Esophagus muscularis mucosa (tissue), 4 donors: ENCODE measurements at regions not wholly inside any gene's neighbourhood (a gene's known extent, or its start where the extent isn't known, plus 50 kb on each side); places are given as distances from the start of the nearest gene placed in this dataset.

Source experiments
- DNase-seq: peaks from one replicate; pipeline ENCODE4 v3.0.0-alpha.2; 2017; ENCODE audit errors: extremely low spot score
- H3K27ac ChIP-seq, 4 donors: fragments of 200-600 bp; sonication (generic); replicated peaks in 1 of 4; 1 replicate in 3 of 4; 2 replicates in 1 of 4; pipeline ENCODE4 v1.5.1; 2016 to 2019; ENCODE audit warnings: mild to moderate bottlenecking in 1 of 4
- H3K27me3 ChIP-seq, 4 donors: fragments of 200-600 bp; sonication (generic); one replicate each; pipeline versions ENCODE4 v1.5.1 to v1.6.0; 2016 to 2019
- H3K36me3 ChIP-seq, 4 donors: fragments of 200-600 bp; sonication (generic); one replicate each; pipeline ENCODE4 v1.5.1; 2016 to 2019
- H3K4me1 ChIP-seq, 4 donors: fragments of 200-600 bp; sonication (generic); one replicate each; pipeline ENCODE4 v1.5.1; 2016 to 2019
- H3K4me3 ChIP-seq, 4 donors: fragments of 200-600 bp; sonication (generic); 1 replicate in 2 of 4; 2 replicates in 2 of 4; pipeline ENCODE4 v1.5.1; 2016 to 2019; ENCODE audit warnings: mild to moderate bottlenecking in 4 of 4, moderate library complexity in 1 of 4
- H3K9me3 ChIP-seq, 4 donors: fragments of 200-600 bp; sonication (generic); 1 replicate in 3 of 4; 2 replicates in 1 of 4; pipeline ENCODE4 v1.5.1; 2016 to 2019
- EP300 ChIP-seq: sonication (generic); formaldehyde crosslinking; IDR thresholded peaks from one replicate; pipeline ENCODE4 v1.6.1; 2017; ENCODE audit warnings: antibody characterized with exemption
- POLR2A ChIP-seq: fragments of 450-650 bp; IDR thresholded peaks from one replicate; pipeline ENCODE4 v1.6.1; 2017; ENCODE audit warnings: antibody characterized with exemption, moderate library complexity, mild to moderate bottlenecking, low read depth
- POLR2AphosphoS5 ChIP-seq, 2 donors: sonication (generic); formaldehyde crosslinking; IDR thresholded peaks; one replicate each; pipeline ENCODE4 v1.6.1; 2017; ENCODE audit warnings: antibody characterized with exemption in 2 of 2
- WGBS: methylation state at CpG from one replicate; pipeline ENCODE4 v1.1.5; 2018; 5-methylcytosine and 5-hydroxymethylcytosine counted together
- intact Hi-C: fragments of 100-400 bp; cut with DNase I; formaldehyde crosslinking; loops from one replicate; pipeline ENCODE4 v1.15.1; 2023
- TF ChIP-seq, protein P1 (sequence below), 3 experiments: fragments of 200-600 bp in 2 of 3; fragments of 450-650 bp in 1 of 3; sonication (generic) in 2 of 3; IDR thresholded peaks; one replicate each; pipeline ENCODE4 v1.5.1; 2017 to 2019; ENCODE audit warnings: antibody characterized with exemption in 3 of 3, mild to moderate bottlenecking in 2 of 3, moderate library complexity in 1 of 3

DNA sequence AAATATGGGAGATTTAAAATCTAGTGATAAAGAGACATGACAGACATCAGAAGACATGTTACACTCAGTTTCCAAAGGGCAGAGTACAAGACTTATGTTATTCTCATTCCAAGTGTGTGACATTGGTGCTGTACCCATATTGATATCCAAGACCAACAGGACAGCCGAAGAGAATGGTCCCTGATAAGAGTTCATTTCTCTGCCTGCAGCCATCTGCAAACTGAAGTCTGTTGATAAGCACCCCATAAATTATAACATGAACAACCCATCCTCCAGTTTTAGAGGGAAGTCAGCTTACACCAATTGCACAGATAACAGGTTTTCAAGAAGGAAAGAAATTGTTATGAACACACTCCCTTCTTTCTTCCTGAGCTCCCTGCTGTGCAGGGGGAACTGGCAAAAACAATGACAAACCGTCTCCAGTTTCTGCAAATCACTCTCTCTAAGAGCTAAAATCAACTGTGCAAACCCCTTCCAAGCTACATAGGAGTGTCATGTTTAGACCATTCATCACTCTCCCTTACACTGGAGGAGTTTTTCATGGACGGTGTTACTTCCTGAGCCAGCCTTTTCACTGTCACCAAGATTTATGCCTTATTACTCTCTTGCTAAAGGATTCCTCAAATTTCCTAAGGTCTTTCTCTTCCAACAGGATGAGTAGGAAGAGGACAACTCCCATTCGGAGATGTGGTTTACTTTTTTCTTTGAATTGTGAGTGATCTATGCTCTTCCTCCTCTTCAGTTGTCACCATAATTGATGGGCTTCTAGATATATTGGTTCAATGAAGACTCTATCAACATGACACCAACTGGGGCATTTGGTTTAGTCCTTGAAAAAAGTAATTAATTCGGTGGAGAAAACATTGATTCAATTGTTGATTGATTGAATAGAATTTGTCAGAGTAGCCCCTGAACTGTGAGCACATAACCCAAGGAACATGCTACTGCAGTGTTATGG is 80.3 kb upstream of the FAM171A1 start:
- Histone ChIP-seq H3K27me3 (peaks cover 0 to 22% (median 0%) of the 10 kb centered on the region in 4 donors), H3K9me3 (no peaks in the 10 kb centered on the region), H3K27ac (no peak overlapping the region), H3K4me3 (no peak overlapping the region), H3K36me3 (no peaks in the 10 kb centered on the region), H3K4me1 (no peaks in the 10 kb centered on the region)
- DNase-seq, result no peak
- intact Hi-C loops, result no loop called here
- 37% methylated on average over 5 of the region's 5 CpGs for WGBS
- TF ChIP-seq, protein P1, sequence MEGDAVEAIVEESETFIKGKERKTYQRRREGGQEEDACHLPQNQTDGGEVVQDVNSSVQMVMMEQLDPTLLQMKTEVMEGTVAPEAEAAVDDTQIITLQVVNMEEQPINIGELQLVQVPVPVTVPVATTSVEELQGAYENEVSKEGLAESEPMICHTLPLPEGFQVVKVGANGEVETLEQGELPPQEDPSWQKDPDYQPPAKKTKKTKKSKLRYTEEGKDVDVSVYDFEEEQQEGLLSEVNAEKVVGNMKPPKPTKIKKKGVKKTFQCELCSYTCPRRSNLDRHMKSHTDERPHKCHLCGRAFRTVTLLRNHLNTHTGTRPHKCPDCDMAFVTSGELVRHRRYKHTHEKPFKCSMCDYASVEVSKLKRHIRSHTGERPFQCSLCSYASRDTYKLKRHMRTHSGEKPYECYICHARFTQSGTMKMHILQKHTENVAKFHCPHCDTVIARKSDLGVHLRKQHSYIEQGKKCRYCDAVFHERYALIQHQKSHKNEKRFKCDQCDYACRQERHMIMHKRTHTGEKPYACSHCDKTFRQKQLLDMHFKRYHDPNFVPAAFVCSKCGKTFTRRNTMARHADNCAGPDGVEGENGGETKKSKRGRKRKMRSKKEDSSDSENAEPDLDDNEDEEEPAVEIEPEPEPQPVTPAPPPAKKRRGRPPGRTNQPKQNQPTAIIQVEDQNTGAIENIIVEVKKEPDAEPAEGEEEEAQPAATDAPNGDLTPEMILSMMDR (IDR thresholded peaks at IDR 0.05), result no peak
- TF ChIP-seq POLR2A (no peak), POLR2AphosphoS5 (IDR thresholded peaks at IDR 0.05) (no peak), EP300 (no peak)

DNA sequence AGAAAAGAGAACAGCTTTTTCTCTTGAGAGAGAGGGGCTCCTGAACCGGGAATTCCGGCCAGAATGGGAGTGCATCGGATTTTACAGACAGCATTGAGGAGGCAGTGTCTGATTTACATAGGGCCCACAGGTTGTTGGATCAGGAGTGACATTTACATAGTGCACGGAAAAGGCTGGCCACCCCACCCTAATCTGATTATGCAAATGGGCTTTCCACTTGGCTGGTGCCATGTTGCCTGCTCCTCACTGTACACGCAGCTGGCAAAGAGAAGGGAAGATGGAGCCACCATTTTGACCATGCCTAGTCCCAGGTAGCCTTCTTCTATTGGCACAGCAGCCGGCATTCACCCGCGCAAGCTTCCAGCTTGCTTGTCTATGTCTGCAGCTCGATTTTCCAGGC is 77.5 kb upstream of the FAM171A1 start:
- H3K27me3 ChIP-seq, result peaks cover 0 to 26% (median 0%) of the 10 kb centered on the region in 4 donors
- no peak overlapping the region for H3K4me3 ChIP-seq
- H3K36me3 ChIP-seq, result no peaks in the 10 kb centered on the region
- H3K4me1 ChIP-seq, result no peaks in the 10 kb centered on the region
- intact Hi-C loops, result no loop called here
- DNase-seq, result no peak
- no peaks in the 10 kb centered on the region for H3K9me3 ChIP-seq
- TF ChIP-seq EP300 (no peak), POLR2AphosphoS5 (IDR thresholded peaks at IDR 0.05) (no peak), POLR2A (no peak)
- TF ChIP-seq, protein P1 (IDR thresholded peaks at IDR 0.05), result no peak
- no peak overlapping the region for H3K27ac ChIP-seq
- WGBS, result 96% methylated on average over 9 of the region's 9 CpGs

DNA sequence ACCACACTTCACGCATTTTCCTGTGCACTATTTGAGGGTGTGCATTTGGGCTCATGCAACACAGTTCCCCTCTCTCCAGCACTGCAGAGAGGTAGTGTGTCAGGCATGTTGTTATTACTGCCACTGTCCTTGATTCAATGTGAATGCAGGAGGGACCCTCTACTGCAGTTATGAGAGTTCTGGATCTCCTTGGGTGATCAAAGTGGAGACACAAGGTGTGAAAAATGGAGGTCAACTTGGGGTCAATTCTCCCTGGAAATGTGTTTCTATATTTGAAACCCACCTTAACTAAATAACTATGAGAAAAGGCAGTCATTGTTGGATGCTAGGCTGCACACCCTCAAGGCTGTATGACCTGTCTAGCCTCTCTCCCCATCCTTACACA is 73.9 kb upstream of the FAM171A1 start:
- H3K4me1 ChIP-seq, result peaks cover 0 to 3% (median 1%) of the 10 kb centered on the region in 4 donors
- intact Hi-C loops, result no loop called here
- H3K9me3 ChIP-seq, result no peaks in the 10 kb centered on the region
- 77% methylated on average over 1 of the region's 1 CpG for WGBS
- H3K27me3 ChIP-seq, result peaks cover 0 to 6% (median 0%) of the 10 kb centered on the region in 4 donors
- DNase-seq, result no peak
- H3K36me3 ChIP-seq, result no peaks in the 10 kb centered on the region
- H3K27ac ChIP-seq, result no peak overlapping the region
- TF ChIP-seq POLR2A, result no peak
- H3K4me3 ChIP-seq, result no peak overlapping the region

DNA sequence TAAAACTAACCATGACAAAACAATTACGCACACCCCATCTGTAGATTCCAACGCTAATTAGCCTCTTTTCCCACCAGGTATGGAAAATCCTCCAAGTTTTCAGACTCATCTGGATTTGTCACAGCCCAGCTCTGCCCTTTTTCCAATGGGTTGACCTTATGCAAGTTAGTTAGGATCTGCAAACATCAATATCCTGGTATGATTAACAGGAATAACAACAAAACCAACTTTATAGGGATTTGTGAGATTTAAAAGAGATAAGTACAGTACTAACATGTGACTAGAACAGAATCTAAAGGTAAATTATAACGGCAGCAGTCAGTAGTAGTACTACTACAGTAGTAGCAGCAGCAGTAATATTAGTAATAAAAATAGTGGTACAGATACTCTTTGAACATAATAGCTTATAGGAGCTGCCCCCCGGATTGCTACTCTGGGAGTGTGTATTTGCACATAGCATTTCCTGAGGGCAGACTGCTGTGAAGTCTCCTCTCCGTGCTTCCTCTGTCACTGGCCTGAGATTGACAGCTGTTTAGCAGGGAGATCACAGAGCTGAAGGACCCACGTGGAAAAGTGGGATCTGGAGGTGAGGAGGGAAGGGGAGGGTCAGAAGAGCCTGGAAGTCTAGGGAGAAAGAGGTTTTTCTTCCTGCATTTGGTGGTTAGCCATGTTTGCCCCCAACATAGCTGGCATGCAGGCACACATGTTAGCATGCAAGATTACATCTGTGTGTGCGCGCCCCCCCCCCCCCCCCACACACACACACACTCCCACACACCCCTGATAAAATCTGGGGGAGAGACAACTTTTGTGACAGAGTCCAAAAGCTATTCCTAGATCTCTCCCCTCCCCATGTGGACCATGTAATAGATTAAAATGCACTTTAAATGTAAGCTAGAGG is 73.3 kb upstream of the FAM171A1 start:
- H3K27ac ChIP-seq, result no peak overlapping the region
- H3K4me3 ChIP-seq, result no peak overlapping the region
- H3K4me1 ChIP-seq, result peaks cover 5 to 9% (median 6%) of the 10 kb centered on the region in 4 donors
- no peaks in the 10 kb centered on the region for H3K9me3 ChIP-seq
- TF ChIP-seq POLR2AphosphoS5 (IDR thresholded peaks at IDR 0.05), result no peak
- TF ChIP-seq, protein P1 (IDR thresholded peaks at IDR 0.05), result no peak
- no peak for TF ChIP-seq POLR2A
- TF ChIP-seq EP300, result no peak
- intact Hi-C loops, result no loop called here
- WGBS, result 58% methylated on average over 8 of the region's 8 CpGs
- DNase-seq, result peak; percentile 50
- H3K36me3 ChIP-seq, result no peaks in the 10 kb centered on the region
- H3K27me3 ChIP-seq, result peaks cover 0 to 4% (median 0%) of the 10 kb centered on the region in 4 donors

DNA sequence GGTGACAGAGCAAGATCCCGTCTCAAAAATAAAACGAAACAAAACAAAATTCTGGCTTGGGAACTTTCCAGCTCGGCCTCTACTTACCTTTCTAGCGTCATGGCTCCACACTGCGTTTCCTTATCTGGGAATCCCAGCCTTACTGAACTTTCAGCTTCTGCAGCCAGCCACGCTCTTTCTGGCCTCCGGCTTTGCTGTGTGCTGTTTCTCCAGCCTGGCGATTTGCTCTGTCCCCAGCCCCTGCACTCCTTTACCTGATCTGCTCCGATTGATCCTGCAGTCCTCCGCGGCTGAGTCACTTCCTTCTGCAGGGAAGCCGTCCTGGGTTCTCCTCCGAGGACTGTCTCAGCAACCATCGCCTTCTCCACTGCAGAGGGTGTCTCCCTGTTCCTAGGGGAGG is 71.0 kb upstream of the FAM171A1 start:
- Histone ChIP-seq H3K4me1 (peaks cover 5 to 16% (median 12%) of the 10 kb centered on the region in 4 donors), H3K27me3 (peaks cover 0 to 4% (median 0%) of the 10 kb centered on the region in 4 donors), H3K9me3 (no peaks in the 10 kb centered on the region), H3K4me3 (no peak overlapping the region), H3K36me3 (no peaks in the 10 kb centered on the region), H3K27ac (no peak overlapping the region)
- no peak for DNase-seq
- intact Hi-C loops, result no loop called here
- TF ChIP-seq, protein P1 (IDR thresholded peaks at IDR 0.05), result no peak
- TF ChIP-seq EP300 (no peak), POLR2A (no peak), POLR2AphosphoS5 (IDR thresholded peaks at IDR 0.05) (no peak)
- 92% methylated on average over 14 of the region's 14 CpGs for WGBS
